Brain pericyte (primary cell): ENCODE measurements at regions not wholly inside any gene's neighbourhood (a gene's known extent, or its start where the extent isn't known, plus 50 kb on each side); places are given as distances from the start of the nearest gene placed in this dataset.
"Not testable (repeated sequence)": the region's sequence is repeated elsewhere in the genome, so short reads cannot be mapped to it uniquely, and the experiment has no call there.

Source experiments
- DNase-seq: peaks from one replicate; pipeline ENCODE4 v3.0.0-alpha.2; 2012; ENCODE audit warnings: low read depth, low spot score

DNA sequence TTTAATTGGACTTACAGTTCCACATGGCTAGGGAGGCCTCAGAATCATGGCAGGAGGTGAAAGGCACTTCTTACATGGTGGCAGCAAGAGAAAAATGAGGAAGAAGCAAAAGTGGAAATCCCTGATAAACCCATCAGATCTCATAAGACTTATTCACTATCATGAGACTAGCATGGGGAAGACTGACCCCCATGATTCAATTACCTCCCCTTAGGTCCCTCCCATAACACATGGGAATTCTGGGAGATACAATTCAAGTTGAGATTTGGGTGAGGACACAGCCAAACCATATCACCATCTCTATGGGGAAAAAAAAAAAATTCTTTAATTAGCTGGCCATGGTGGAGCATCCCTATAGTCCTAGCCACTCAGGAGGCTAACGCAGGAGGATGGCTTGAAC, 53.9 kb upstream of the LPAR1 start:
- not testable (repeated sequence) for DNase-seq
